Osteoblast (primary cell): ENCODE measurements at regions not wholly inside any gene's neighbourhood (a gene's known extent, or its start where the extent isn't known, plus 50 kb on each side); places are given as distances from the start of the nearest gene placed in this dataset.
"Not testable (repeated sequence)": the region's sequence is repeated elsewhere in the genome, so short reads cannot be mapped to it uniquely, and the experiment has no call there.

Experiments used
- DNase-seq: peaks from one replicate; pipeline ENCODE4 v3.0.0; 2011; ENCODE audit warnings: low spot score, mixed read lengths; ENCODE audit not compliant: insufficient read length; ENCODE audit errors: missing footprints
- H2AFZ ChIP-seq: 2 replicates; pipeline ENCODE4 v1.6.0; 2011; ENCODE audit warnings: mild to moderate bottlenecking, low read length
- H3K27ac ChIP-seq: 2 replicates; pipeline ENCODE4 v1.5.1; 2011; ENCODE audit warnings: mild to moderate bottlenecking, low read depth, low read length, moderate library complexity
- H3K27me3 ChIP-seq: 2 replicates; pipeline ENCODE4 v1.6.0; 2012; ENCODE audit warnings: mild to moderate bottlenecking, control low read depth, inconsistent platforms, low read length, moderate library complexity; ENCODE audit not compliant: insufficient read depth
- H3K36me3 ChIP-seq: 2 replicates; pipeline ENCODE4 v1.5.1; 2011; ENCODE audit warnings: mild to moderate bottlenecking, low read length, control low read depth, moderate library complexity; ENCODE audit not compliant: insufficient read depth
- H3K4me1 ChIP-seq: 2 replicates; pipeline ENCODE4 v1.5.1; 2011; ENCODE audit warnings: mild to moderate bottlenecking, low read length, control low read depth, moderate library complexity; ENCODE audit not compliant: insufficient read depth
- H3K4me2 ChIP-seq: 2 replicates; pipeline ENCODE4 v1.6.0; 2011; ENCODE audit warnings: mild to moderate bottlenecking, low read length; ENCODE audit not compliant: insufficient read depth
- H3K4me3 ChIP-seq: fragments of 200-600 bp; sonication (generic); 3 replicates; pipeline ENCODE4 v1.5.1; 2012; ENCODE audit warnings: mild to moderate bottlenecking, low read length, inconsistent platforms; ENCODE audit not compliant: insufficient read depth
- H3K79me2 ChIP-seq: 2 replicates; pipeline ENCODE4 v1.6.0; 2012; ENCODE audit warnings: mild to moderate bottlenecking, low read length, control low read depth, inconsistent platforms; ENCODE audit not compliant: insufficient read depth
- H3K9me3 ChIP-seq: 2 replicates; pipeline ENCODE4 v1.5.1; 2011; ENCODE audit warnings: low read depth, low read length, control low read depth
- H4K20me1 ChIP-seq: 2 replicates; pipeline ENCODE4 v1.6.0; 2012; ENCODE audit warnings: mild to moderate bottlenecking, low read length, control low read depth; ENCODE audit not compliant: insufficient read depth
- CTCF ChIP-seq: IDR thresholded peaks from 2 replicates; pipeline ENCODE4 v1.5.1; 2011; ENCODE audit warnings: mild to moderate bottlenecking, low read depth, low read length, moderate library complexity; ENCODE audit errors: extremely low read depth

DNA sequence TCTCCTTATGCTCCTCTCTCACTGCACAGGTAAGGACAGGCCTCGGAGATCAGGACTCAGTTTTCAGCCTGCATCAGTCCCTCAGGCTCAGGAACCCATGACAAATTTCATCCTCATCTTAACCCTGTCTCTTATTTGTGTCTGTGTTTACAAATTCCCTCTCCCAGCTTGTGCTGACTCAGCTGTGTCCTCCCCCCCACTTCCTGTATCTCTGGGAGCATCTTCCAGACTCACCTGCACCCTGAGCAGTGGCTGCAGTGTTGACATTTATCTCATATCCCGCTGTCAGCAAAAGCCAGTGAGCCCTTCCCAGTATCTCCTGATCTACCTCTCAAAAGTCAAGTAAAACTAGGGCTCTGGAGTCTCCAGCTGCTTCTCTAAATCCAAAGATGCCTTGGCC lies 65.6 kb upstream of the VPREB1 start:
- Histone ChIP-seq H3K27ac (no peak overlapping the region), H4K20me1 (no peaks in the 10 kb centered on the region), H2AFZ (no peak overlapping the region), H3K36me3 (no peaks in the 10 kb centered on the region), H3K4me1 (no peaks in the 10 kb centered on the region), H3K79me2 (no peaks in the 10 kb centered on the region), H3K9me3 (no peaks in the 10 kb centered on the region), H3K4me3 (no peak overlapping the region), H3K4me2 (no peak overlapping the region), H3K27me3 (peaks cover 12% of the 10 kb centered on the region)
- no peak for DNase-seq
- no peak for TF ChIP-seq CTCF

- Histone ChIP-seq H3K4me1 (no peaks in the 10 kb centered on the region), H3K9me3 (no peaks in the 10 kb centered on the region), H3K27ac (no peak overlapping the region), H2AFZ (no peak overlapping the region), H3K36me3 (no peaks in the 10 kb centered on the region), H3K4me2 (no peak overlapping the region), H3K27me3 (peaks cover 8% of the 10 kb centered on the region), H3K4me3 (no peak overlapping the region), H4K20me1 (no peaks in the 10 kb centered on the region), H3K79me2 (no peaks in the 10 kb centered on the region)
- TF ChIP-seq CTCF = no peak
- DNase-seq = no peak
Measured at GRCh38 chr22:22178355-22178965, 66.1 kb upstream of the VPREB1 start.

- H4K20me1 ChIP-seq = no peaks in the 10 kb centered on the region
- no peaks in the 10 kb centered on the region for H3K79me2 ChIP-seq
- H3K36me3 ChIP-seq = no peaks in the 10 kb centered on the region
- no peaks in the 10 kb centered on the region for H3K9me3 ChIP-seq
- H3K4me2 ChIP-seq = no peak overlapping the region
- H3K27me3 ChIP-seq = peaks cover 2% of the 10 kb centered on the region
- H2AFZ ChIP-seq = no peak overlapping the region
- H3K4me1 ChIP-seq = no peaks in the 10 kb centered on the region
- no peak overlapping the region for H3K27ac ChIP-seq
- DNase-seq = no peak
- no peak overlapping the region for H3K4me3 ChIP-seq
- no peak for TF ChIP-seq CTCF
Measured at GRCh38 chr22:22176929-22177616, 67.5 kb upstream of the VPREB1 start.

DNA sequence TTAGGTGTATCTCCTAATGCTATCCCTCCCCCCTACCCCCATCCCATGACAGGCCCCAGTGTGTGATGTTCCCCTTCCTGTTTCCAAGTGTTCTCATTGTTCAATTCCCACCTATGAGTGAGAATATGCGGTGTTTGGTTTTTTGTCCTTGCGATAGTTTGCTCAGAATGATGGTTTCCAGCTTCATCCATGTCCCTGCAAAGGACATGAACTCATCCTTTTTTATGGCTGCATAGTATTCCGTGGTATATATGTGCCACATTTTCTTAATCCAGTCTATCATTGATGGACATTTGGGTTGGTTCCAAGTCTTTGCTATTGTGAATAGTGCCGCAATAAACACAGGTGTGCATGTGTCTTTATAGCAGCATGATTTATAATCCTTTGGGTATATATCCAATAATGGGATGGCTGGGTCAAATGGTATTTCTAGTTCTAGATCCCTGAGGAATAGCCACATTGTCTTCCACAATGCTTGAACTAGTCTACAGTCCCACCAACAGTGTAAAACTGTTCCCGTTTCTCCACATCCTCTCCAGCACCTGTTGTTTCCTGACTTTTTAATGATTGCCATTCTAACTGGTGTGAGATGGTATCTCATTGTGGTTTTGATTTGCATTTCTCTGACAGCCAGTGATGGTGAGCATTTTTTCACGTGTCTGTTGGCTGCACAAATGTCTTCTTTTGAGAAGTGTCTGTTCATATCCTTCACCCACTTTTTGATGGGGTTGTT lies 71.5 kb upstream of the VPREB1 start:
- H4K20me1 ChIP-seq, H3K79me2 ChIP-seq, H3K27me3 ChIP-seq, H3K4me1 ChIP-seq, H3K36me3 ChIP-seq, H3K4me3 ChIP-seq, H3K9me3 ChIP-seq, H3K4me2 ChIP-seq, H2AFZ ChIP-seq, H3K27ac ChIP-seq, DNase-seq: not testable (repeated sequence)
